A549 (cell line): ENCODE measurements at regions not wholly inside any gene's neighbourhood (a gene's known extent, or its start where the extent isn't known, plus 50 kb on each side); places are given as distances from the start of the nearest gene placed in this dataset.

Experiments used
- ATAC-seq, 2 experiments: fragments of 200-7000 bp in 1 of 2; fragments of >200 bp in 1 of 2; cut with Nextera tagmentation in 1 of 2; cut with Tn5 transposase in 1 of 2; 3 replicates each; pipeline versions ENCODE4 v1.8.0 to v1.9.1; 2018 to 2020; ENCODE audit warnings: mild to moderate bottlenecking in 1 of 2, moderate library complexity in 1 of 2
- CTCF ChIA-PET: fragments of 300-600 bp; sonication (Branson Sonifier 250); formaldehyde crosslinking; extraction: SDS; loops from one replicate; lab custom pipeline; 2021; ENCODE audit warnings: antibody characterized with exemption, inconsistent platforms; lab: Yijun Ruan, JAX
- POLR2A ChIA-PET: fragments of 350-600 bp; formaldehyde crosslinking; extraction: SDS; loops from one replicate; lab custom pipeline; 2021; ENCODE audit warnings: antibody characterized with exemption, inconsistent platforms; lab: Yijun Ruan, JAX
- DNase-seq, 2 experiments: peaks; one replicate each; pipeline versions ENCODE4 v3.0.0 to v3.0.0-alpha.2; 2011 to 2016; ENCODE audit warnings: low read depth in 1 of 2, low spot score in 1 of 2
- FAIRE-seq: peaks from 2 replicates; lab custom pipeline; 2011; peaks lifted over from hg19 to GRCh38; lab: Jason Lieb, UNC
- H3K27ac ChIP-seq, 2 experiments: fragments of >200 bp; sonication (Bioruptor Twin); formaldehyde crosslinking; 3 replicates each; pipeline ENCODE4 v1.5.1; 2016 to 2017
- H3K4me1 ChIP-seq: fragments of >200 bp; sonication (Bioruptor Twin); formaldehyde crosslinking; 3 replicates; pipeline ENCODE4 v1.6.1; 2016
- H3K4me2 ChIP-seq: fragments of >200 bp; sonication (Bioruptor Twin); formaldehyde crosslinking; 3 replicates; pipeline ENCODE4 v1.6.1; 2016
- H3K4me3 ChIP-seq: fragments of >200 bp; sonication (Bioruptor Twin); formaldehyde crosslinking; 3 replicates; pipeline ENCODE4 v1.5.1; 2016
- H3K9me3 ChIP-seq: fragments of >200 bp; sonication (Bioruptor Twin); formaldehyde crosslinking; 3 replicates; pipeline ENCODE4 v1.6.1; 2016
- ATOH8 ChIP-seq: fragments of 250-450 bp; sonication (Bioruptor Pico); IDR thresholded peaks from 2 replicates; pipeline ENCODE4 v1.5.0; 2020; ENCODE audit warnings: low read depth, mild to moderate bottlenecking, moderate library complexity
- CEBPB ChIP-seq, 2 experiments: fragments of >200 bp in 1 of 2; sonication (Bioruptor Twin) in 1 of 2; formaldehyde crosslinking in 1 of 2; IDR thresholded peaks; 2 replicates each; pipeline ENCODE4 v1.6.1; 2012 to 2016
- CHD2 ChIP-seq: fragments of 150-350 bp; IDR thresholded peaks from 2 replicates; pipeline ENCODE4 v1.6.1; 2014; ENCODE audit warnings: low read length; ENCODE audit not compliant: partially characterized antibody
- CTCF ChIP-seq: fragments of >200 bp; sonication (Bioruptor Twin); formaldehyde crosslinking; IDR thresholded peaks from 3 replicates; pipeline ENCODE4 v1.5.1; 2016
- ESRRA ChIP-seq: fragments of 150-350 bp; IDR thresholded peaks from 2 replicates; pipeline ENCODE4 v1.6.1; 2014; ENCODE audit warnings: mild to moderate bottlenecking, low read length, borderline replicate concordance
- HEYL ChIP-seq: fragments of 250-450 bp; sonication (Bioruptor Pico); IDR thresholded peaks from 2 replicates; pipeline ENCODE4 v1.8.0; 2021; ENCODE audit warnings: mild to moderate bottlenecking, moderate library complexity
- JUN ChIP-seq, 2 experiments: fragments of >200 bp; sonication (Bioruptor Twin); formaldehyde crosslinking; IDR thresholded peaks; 2 replicates in 1 of 2; 3 replicates in 1 of 2; pipeline ENCODE4 v1.6.1; 2016 to 2017
- KDM5A ChIP-seq: fragments of 200-600 bp; sonication (generic); IDR thresholded peaks from 2 replicates; pipeline ENCODE4 v1.6.1; 2016; ENCODE audit warnings: antibody characterized with exemption, mild to moderate bottlenecking
- MAFK ChIP-seq: fragments of 450-650 bp; IDR thresholded peaks from 2 replicates; pipeline ENCODE4 v1.6.1; 2014; ENCODE audit not compliant: partially characterized antibody
- MAZ ChIP-seq: fragments of 150-350 bp; IDR thresholded peaks from 2 replicates; pipeline ENCODE4 v1.6.1; 2014; ENCODE audit warnings: antibody characterized with exemption, low read depth, low read length, borderline replicate concordance
- NFE2L2 ChIP-seq: fragments of 150-350 bp; conservative IDR thresholded peaks from 2 replicates; pipeline ENCODE4 v1.6.1; 2014; ENCODE audit warnings: low read length
- NPAS2 ChIP-seq: fragments of 250-450 bp; sonication (Bioruptor Pico); IDR thresholded peaks from 2 replicates; pipeline ENCODE4 v1.8.0; 2022; ENCODE audit warnings: mild to moderate bottlenecking, moderate library complexity, borderline replicate concordance
- NR3C1 ChIP-seq: fragments of >200 bp; sonication (Bioruptor Twin); formaldehyde crosslinking; IDR thresholded peaks from 3 replicates; pipeline ENCODE4 v1.6.1; 2017
- RCOR1 ChIP-seq: fragments of 150-350 bp; IDR thresholded peaks from 2 replicates; pipeline ENCODE4 v1.6.1; 2014; ENCODE audit warnings: antibody characterized with exemption, low read length, low read depth
- RNF2 ChIP-seq: fragments of 200-600 bp; sonication (generic); IDR thresholded peaks from 2 replicates; pipeline ENCODE4 v1.6.1; 2016; ENCODE audit warnings: low read depth, mild to moderate bottlenecking, antibody characterized with exemption, moderate library complexity, borderline replicate concordance
- SMC3 ChIP-seq: fragments of >200 bp; sonication (Bioruptor Twin); formaldehyde crosslinking; IDR thresholded peaks from 3 replicates; pipeline ENCODE4 v1.6.1; 2018; ENCODE audit warnings: inconsistent platforms
- SREBF2 ChIP-seq: fragments of 450-650 bp; IDR thresholded peaks from 2 replicates; pipeline ENCODE4 v1.6.1; 2014; ENCODE audit warnings: mild to moderate bottlenecking, moderate library complexity
- TP53 ChIP-seq: fragments of 250-450 bp; sonication (Bioruptor Pico); IDR thresholded peaks from 2 replicates; pipeline ENCODE4 v1.5.0; 2021; ENCODE audit warnings: mild to moderate bottlenecking, moderate library complexity
- USF2 ChIP-seq: fragments of 450-650 bp; IDR thresholded peaks from 2 replicates; pipeline ENCODE4 v1.6.1; 2014; ENCODE audit warnings: antibody characterized with exemption
- ZFP36 ChIP-seq: fragments of 450-650 bp; IDR thresholded peaks from 2 replicates; pipeline ENCODE4 v1.6.1; 2014; ENCODE audit warnings: borderline replicate concordance; ENCODE audit not compliant: partially characterized antibody
- ZNF302 ChIP-seq: fragments of 250-450 bp; sonication (Bioruptor Pico); IDR thresholded peaks from 2 replicates; pipeline ENCODE4 v1.9.0; 2021; ENCODE audit warnings: inconsistent platforms, mild to moderate bottlenecking, moderate library complexity
- WGBS: methylation state at CpG from one replicate; pipeline ENCODE4 v1.1.6; 2017; ENCODE audit errors: missing lambda C conversion rate; 5-methylcytosine and 5-hydroxymethylcytosine counted together

- 0% methylated on average over 1 of the region's 1 CpG for WGBS
- peaks cover 4% of the 10 kb centered on the region; the same call in 1 of the 3 replicates for H3K9me3 ChIP-seq
- no peak for ATAC-seq
- TF ChIP-seq RCOR1 (no peak), ZFP36 (no peak), JUN (IDR thresholded peaks at IDR 0.05) (no peak), KDM5A (no peak), USF2 (no peak), NPAS2 (CRISPR knock-in tag) (no peak), ATOH8 (CRISPR knock-in tag) (no peak), MAZ (no peak), CHD2 (no peak), CTCF (no peak)
- H3K27ac ChIP-seq, result no peak overlapping the region
- DNase-seq, result no peak
- ChIA-PET POLR2A (no interaction called here), CTCF (no interaction called here)
- no peak overlapping the region for H3K4me3 ChIP-seq
- H3K4me2 ChIP-seq, result no peak overlapping the region
- no peak for FAIRE-seq
- no peaks in the 10 kb centered on the region for H3K4me1 ChIP-seq
Observed at GRCh38 chr12:126684703-126685102, 1582.3 kb upstream of the TMEM132C start.

GRCh38 chr12:126685636-126686035 is 1581.3 kb upstream of the TMEM132C start:
- DNase-seq, result no peak
- FAIRE-seq, result no peak
- H3K4me2 ChIP-seq, result no peak overlapping the region

More at GRCh38 chr12:126685636-126686035, 1581.3 kb upstream of the TMEM132C start:
- TF ChIP-seq CTCF (no peak), SREBF2 (no peak), TP53 (no peak), NR3C1 (no peak), NFE2L2 (no peak), CEBPB (IDR thresholded peaks at IDR 0.05) (no peak), MAFK (no peak), HEYL (CRISPR knock-in tag) (no peak), ATOH8 (CRISPR knock-in tag) (no peak), ESRRA (no peak), SMC3 (no peak), ZNF302 (no peak), RNF2 (no peak)
- ChIA-PET CTCF (no interaction called here), POLR2A (no interaction called here)
- H3K27ac ChIP-seq, result no peak overlapping the region
- 0% methylated on average over 1 of the region's 1 CpG for WGBS
- H3K4me3 ChIP-seq, result no peak overlapping the region
- H3K4me1 ChIP-seq, result no peaks in the 10 kb centered on the region
- ATAC-seq, result no peak
- peaks cover 4% of the 10 kb centered on the region; the same call in 1 of the 3 replicates for H3K9me3 ChIP-seq
